ENCODE measurements at regions not wholly inside any gene's neighbourhood (a gene's known extent, or its start where the extent isn't known, plus 50 kb on each side); places are given as distances from the start of the nearest gene placed in this dataset.

GRCh38 chr2:120441351-120441700 lies 95.4 kb downstream of the INHBB start:
- DNase-seq, result no peak

GRCh38 chr2:120441744-120442471 lies 96.0 kb downstream of the INHBB start:
- DNase-seq, result no peak

- DNase-seq, result no peak
Measured at GRCh38 chr2:120442541-120442922, 96.6 kb downstream of the INHBB start.

DNA sequence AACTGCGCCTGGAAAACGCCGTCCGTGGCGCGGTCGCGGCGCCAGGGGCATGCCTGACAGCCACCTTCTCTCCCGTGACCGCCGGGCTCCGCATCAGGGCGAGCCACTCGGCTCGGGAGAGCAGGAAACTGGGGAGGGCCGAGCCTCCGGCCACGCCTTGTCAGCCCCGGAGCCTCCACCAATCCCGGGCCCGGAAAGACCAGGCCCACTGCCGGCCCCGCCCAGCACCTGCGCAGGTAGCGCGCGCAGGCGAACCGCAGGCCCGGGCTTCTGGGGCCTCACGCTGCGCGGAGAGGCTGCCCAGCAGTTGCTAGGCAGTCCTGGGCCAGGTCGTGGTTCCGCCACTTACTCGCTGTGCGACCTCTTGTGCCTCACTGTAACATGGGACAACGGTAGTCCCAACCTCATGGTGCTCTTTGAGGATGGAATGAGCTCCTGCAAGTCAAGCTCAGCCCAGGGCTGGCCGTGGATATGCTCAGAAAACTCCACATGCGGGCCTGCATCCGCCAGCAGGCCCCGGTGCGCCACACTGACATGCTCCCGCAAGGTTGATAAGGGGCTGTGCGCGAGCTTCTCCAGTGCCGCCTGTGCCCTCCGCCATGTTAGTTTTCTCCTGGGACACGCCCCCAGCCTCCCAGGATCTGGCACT lies 97.1 kb downstream of the INHBB start:
- DNase-seq, result no peak

- DNase-seq, result no peak
Measured at GRCh38 chr2:120443946-120444345, 98.0 kb downstream of the INHBB start.

DNA sequence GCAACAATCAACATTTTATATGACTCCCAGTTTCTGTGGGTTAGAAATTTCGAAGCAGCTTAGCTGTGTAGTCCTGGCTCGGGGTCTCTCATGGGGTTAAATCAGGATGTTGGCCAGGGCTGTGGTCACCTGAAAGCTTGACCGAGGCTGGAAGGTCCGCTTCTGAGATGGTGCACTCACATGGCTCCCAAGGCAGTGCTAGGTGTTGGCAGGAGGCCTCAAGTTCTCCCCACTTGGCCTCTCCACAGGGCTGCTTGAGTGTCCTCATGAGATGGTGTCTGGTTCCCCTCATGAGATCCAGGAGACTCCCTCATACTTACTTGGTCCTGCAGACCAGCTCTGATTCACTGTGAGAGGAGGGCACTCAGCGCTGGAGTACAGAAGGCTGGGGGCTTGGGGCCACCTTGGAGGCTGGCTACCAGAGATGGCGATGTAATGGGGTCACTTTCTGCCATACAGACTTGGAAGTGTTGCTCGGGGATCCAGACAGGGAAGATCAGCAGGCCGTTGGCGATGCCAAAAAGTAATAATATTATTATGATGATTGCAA lies 98.8 kb downstream of the INHBB start:
- no peak for DNase-seq

DNA sequence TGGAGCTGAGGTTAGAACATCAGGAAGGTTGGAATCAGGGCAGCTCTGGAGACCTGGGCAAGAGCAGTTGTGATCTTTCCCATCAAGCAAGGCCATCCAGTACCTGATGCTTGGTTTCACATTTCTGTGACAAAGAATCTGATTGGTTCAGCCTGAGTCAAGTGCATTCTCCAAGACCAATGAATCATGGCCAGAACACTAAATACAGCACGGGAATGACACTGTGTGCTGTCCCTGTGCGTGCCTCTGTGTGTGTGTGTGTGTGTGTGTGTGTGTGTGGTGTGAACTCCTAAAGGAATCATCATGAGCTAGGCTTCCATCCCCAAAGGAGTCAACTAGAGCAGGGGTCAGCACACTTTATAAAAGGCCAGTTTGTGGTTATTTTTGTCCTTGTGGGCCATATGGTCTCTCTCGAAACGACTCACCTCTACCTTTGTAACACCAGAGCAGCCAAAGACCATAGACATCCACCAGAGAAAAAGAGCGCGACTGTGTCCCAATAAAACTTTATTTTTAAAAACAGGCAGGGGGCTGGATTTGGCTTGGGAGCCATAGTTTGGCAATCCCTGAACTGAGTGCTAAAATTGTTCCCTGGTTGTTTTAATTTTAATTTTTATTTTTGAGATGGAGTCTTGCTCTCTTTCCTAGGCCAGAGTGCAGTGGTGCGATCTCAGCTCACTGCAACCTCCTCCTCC lies 99.7 kb downstream of the INHBB start:
- no peak for DNase-seq

GRCh38 chr2:120446236-120447126 lies 100.5 kb downstream of the INHBB start:
- no peak for DNase-seq

- no peak for DNase-seq
Measured at GRCh38 chr2:120447127-120447785, 101.3 kb downstream of the INHBB start.

DNA sequence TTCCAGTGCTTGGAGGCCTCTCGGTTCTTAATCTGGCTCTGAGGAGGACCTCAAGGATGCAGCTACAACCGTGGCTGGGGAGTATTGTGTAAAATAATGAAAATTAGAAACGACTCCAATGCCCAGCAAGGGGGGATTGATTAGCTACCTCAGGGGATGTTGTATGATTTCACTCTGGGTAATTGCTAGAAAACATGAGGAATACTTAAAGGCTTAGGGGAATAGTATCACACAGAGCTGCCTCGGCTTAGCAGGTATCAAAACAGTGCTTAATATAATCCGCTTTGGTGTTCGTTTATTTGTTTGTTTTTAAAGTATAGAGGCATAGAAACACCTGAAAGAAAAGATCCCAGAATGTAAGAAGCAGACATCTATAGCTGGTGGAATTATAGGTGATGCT lies 102.5 kb downstream of the INHBB start:
- DNase-seq, result no peak

DNA sequence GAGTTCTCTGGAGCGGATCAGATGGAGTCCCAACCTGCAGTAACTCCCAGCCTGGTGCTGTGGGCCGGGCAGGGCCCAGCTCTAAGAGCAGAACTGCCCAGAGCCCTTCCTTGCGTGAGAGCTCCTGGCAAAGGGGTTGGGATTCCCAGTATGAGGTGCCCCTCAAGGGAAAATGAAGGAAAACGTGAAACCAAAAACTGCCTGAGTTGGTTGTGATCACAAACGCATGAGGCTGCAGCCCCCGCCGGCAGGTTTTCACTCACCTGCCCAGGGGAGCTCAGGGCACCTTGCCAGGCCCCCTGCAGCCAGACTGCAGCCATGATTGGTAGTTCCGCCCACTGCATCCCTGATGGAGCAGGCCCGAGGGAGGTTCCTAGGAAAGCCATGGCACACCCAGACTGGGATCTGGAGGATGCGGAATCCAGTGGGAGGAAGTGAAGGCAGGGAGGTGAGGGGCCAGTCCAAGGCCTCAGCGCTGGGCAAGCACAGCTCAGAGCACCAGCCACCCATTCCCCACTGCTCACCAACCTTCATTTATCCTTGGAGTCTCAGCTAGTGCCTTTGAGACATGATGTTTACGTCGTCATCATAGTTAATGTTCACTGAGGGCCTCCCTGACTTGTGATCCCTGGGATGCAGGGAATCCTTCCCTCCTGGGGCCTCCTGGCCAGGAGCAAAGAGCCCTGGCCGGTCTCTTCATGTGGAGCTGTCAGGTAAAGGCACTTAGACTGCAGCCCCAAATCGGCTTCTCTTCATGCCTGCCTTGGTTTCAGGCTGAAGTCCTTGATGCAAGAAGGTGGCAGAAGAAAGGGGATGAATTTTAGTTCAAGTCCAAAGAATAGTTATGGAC lies 103.2 kb downstream of the INHBB start:
- DNase-seq, result no peak

DNA sequence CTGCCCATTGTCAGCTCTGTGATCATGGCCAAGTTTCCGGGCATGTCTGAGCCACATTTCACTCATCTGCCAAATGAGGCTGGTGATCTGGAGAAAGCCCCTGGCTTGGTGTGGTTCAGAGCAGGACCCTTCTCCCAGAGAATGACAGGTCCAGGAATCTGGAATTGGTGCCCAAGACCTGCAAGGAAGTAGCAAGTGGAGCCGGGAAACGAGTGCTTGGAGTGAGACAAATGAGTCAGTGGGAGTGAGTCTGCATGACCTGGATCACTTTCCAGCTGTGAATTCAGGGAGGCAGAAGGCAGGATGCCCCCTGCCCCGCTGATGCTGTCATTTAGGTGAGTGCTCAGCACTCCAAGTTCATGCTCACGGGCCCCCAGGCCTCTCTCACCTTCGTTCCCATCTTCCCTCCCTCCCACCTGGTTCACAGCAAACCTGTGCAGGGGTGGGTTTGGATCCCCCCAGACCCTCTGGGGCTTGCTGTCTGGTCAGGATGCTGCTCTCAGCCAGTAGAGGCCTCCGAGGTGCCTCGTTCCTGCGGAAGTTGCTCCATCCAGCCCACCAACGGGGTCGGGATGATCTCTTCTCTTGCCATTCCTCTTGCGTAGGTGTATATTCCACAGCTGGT lies 104.4 kb downstream of the INHBB start:
- no peak for DNase-seq

DNA sequence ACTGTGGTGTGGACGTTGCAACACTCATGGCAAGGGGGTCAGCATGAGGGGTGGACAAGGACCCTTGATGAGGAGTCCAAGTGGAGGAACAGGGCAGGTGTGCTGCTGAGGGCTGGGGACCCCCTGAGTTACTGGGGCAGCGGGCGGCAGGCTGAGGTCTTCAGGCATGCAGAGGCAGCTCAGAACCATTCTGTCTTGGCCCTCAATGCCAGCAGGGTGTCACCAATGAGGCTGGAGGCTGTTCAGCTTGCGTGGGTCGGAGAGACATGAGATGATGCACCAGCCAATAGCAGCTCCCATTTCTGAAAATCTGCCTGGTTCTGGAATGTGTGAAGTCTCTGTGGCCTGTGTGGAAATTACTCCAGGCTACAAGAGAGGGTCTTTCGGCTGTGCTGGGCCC lies 105.4 kb downstream of the INHBB start:
- DNase-seq, result no peak

DNA sequence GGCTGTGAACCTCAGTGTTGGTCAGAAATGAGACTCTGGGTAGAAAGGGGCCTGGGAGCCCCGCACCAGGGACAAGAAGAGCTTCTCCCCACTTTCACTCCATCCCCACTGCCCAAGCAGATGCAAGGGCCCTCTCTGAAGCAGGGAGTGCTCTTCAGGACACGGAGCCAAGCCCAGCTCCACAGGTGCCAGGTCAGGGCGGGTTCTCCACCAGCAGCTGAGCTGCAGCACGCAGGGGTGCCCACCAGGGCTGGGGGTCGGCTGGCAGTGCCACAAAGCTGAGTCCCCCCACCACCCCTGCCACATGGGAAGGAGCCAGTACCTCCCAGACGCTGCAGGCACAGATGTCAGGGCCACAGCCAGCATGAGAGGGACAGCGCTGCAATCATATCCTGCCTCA lies 106.2 kb downstream of the INHBB start:
- DNase-seq, result no peak

DNA sequence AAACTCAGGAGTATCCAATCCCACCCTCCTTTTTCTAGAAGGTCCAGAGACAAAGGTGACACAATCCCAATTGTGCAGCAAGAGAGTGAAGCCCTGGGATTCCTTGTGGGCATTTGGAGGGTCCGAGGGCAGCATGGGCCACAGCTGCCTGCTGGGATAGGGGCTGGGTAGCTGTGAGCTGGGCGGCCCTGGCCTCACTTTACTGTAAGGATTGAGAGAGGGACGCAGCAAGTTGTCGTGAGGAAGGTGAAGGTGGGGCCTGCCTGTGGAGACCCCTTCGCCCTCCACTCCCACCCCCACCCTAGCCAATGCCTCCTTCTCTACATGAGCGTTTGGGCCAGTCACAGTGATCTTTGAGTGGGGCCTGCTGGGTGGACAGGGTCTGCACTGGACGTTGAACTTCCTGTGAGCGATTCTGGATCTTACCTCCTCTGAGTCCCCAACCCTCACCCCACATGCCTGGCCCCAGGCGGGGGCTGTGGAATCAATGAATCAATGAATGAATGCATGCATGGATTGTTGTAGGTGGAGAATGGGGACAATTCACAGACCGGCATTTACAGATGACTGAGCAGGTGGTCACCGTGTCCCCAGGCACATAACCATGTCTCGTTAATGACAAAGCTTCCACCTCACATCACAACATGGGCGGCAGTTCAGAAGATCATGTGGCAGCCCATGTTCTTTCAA lies 107.2 kb downstream of the INHBB start:
- no peak for DNase-seq

GRCh38 chr2:120453635-120453998 lies 107.7 kb downstream of the INHBB start:
- DNase-seq, result no peak

DNA sequence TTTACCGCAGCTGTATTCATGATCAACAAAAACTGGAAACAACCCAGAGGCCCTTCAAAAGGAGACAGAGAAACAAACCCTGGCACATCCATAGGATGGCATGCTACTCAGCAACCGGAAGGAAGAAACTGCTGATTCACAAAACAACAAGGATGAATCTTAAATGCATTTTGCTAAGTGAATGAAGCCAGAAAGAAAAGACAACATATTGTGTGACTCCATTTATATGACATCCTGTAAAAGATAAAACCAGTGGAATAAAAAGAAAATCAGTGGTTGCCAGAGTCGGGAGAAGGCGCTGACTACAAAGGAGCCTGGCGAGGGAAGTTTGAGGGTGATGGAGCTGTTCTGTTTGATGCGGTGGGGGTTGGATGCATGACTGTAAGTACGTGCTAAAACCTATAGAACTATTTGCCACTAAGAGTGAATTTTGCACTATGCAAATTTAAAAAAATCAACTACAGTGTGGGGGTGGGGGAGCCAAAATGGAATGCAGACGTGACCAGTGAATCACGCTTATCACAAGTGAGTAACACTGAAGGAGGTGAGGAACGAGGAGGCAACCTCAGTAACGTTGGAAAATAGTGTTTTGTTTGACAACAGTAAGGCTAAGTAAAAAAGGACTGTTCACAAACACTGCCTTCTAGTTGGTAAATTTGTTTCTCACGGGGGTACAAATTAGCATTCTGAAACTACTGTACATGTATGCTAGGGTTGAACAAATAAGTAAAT lies 108.9 kb downstream of the INHBB start:
- no peak for DNase-seq

DNA sequence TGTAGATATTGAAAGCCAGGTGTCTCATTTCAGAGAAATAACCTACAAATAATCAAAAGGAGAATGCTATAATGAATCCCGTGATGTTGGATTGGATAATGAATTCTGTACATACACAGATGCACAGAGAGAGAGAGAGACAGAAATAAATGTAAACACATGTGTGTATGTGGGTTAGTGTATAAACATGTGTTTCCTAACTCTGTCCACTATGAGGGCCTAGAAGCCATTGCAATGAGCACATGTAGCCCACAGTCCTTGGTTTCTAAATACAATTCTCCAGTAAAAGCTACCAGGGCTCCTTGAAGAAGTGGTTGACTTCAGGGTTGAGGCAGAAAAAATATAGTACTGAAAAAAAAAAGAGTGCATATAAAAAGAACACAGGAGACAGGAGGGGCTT lies 109.5 kb downstream of the INHBB start:
- peak; percentile 31 for DNase-seq

DNA sequence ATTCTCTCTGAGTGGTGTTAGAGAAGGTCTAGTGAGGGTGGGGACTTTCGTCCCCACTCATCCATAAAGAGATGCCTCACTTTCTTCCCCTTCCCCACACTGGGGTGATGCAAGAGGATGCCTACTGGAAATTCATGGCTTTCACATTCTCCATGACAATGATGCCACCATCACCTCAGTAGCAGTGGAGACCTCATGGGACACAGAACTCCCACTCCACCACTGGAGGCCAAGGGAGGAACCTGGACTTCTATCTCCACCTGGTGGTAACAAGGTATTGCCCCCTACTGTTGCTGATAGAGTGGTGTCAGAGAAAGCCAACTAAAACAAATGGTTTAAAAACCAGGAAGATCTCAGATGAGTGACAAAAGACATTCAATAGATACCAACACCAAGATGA lies 110.9 kb downstream of the INHBB start:
- DNase-seq, result no peak
